ENCODE measurements at regions not wholly inside any gene's neighbourhood (a gene's known extent, or its start where the extent isn't known, plus 50 kb on each side); places are given as distances from the start of the nearest gene placed in this dataset.

DNA sequence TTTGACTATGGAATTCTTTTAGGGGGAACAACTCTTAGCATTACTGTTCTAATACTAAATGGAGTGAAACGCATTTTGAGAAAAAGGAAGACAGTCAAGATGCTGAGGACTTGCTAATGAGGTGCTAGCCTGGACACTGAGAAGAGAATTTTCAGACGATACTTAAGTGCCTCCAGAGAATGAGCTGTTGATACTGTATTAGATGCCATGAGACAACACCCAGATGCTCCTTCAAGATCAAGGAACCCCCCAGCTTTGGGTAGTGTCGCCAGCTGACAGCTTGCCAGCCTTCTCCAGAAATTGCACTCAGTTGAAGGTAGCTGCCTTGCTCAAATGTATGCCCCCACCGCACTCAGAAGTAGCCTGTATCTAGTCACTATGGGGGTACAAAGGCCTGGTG is 52.5 kb upstream of the SLC36A4 start:
- TF ChIP-seq, protein P1, sequence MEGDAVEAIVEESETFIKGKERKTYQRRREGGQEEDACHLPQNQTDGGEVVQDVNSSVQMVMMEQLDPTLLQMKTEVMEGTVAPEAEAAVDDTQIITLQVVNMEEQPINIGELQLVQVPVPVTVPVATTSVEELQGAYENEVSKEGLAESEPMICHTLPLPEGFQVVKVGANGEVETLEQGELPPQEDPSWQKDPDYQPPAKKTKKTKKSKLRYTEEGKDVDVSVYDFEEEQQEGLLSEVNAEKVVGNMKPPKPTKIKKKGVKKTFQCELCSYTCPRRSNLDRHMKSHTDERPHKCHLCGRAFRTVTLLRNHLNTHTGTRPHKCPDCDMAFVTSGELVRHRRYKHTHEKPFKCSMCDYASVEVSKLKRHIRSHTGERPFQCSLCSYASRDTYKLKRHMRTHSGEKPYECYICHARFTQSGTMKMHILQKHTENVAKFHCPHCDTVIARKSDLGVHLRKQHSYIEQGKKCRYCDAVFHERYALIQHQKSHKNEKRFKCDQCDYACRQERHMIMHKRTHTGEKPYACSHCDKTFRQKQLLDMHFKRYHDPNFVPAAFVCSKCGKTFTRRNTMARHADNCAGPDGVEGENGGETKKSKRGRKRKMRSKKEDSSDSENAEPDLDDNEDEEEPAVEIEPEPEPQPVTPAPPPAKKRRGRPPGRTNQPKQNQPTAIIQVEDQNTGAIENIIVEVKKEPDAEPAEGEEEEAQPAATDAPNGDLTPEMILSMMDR (conservative IDR thresholded peaks at IDR 0.05; ENCODE audit: low read depth, low read length) = no peak
- no peak for TF ChIP-seq EZH2 (IDR thresholded peaks at IDR 0.05; ENCODE audit: low read length, unreplicated experiment)
